ENCODE measurements at regions not wholly inside any gene's neighbourhood (a gene's known extent, or its start where the extent isn't known, plus 50 kb on each side); places are given as distances from the start of the nearest gene placed in this dataset.

DNA sequence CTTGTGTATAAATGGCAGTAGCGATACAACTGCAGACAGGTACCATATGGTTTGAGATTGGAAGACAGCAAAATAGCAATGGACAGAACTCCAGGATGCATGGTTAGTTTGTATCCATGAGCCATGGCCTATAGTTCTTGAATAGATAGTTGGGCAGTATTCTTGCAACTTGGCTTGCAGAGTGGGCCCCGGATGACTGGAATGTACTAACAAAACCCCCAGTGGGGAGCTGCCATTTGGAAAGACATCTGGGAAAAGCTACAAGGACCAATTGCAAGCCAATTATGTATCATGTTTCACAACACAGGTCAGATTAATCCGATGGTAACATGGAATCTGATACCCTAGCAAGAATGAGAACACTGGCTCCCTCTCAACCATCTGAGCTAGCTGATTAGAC lies 279.6 kb downstream of the RERGL start:
- no peak for DNase-seq (ENCODE audit: low read depth in 3 of 3, low spot score in 2 of 3)

DNA sequence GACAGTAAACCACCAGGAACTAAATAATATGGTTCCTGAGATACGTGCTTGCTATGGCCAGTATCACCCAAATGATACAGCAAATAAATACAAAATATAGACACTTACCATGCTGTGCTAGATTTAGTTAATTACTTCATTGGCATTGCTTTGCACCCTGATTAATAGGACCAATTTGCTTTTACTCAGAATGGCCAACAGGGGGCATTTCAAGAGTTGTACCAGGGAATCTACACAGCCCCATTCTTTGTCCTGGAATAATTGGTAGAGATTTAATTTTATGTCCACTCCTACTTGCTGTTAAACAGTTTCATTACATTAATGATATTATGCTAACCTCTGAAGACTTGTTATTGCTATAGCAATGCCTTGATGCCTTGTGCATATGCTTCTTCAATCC lies 280.8 kb downstream of the RERGL start:
- no peak for DNase-seq (ENCODE audit: low read depth in 3 of 3, low spot score in 2 of 3)

DNA sequence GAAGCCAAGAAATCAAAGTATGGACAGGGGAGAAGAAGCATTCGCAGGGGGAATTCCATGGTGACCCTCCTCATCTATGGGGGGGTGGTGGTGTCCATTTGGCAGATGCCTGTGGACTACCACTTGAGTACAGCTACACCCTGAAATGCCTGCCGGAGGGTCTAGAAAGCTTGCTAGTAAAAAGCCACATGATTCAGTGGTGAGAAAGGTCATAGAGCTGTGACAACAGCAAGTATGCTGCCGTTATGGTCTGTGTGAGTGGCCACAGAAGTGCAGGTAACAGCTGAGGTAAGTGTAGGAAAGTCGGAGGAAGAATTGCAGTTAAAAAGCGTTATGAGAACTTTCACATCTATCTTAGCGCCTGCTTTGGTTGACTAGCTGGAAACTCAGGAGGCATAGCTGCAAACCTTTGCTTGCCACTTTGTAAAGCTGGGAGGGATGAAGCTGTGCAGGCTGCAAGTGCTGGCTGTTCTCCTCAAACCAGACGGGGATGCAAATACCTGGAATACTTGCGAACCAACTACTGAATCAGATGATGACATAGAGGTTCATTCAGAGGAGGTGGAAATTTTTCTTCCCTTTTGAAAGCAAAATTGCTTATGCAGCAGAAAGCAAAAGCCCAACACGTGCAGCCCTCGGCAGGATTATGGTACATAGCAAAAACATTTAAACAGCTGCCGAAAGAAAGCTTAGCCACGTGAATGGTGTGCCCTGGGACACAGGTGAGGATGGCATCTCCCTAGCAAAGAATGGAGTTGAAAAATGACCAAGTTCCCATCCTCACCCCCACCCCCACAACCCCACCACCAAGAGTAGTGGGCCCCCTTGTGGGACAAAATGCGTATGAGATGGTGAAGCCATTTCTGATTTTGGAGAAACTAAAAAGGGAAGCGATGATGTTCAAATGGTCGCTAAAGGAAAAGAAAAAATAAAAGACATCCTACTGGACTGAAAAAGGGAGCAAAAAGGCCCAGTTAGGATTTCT lies 287.0 kb downstream of the RERGL start:
- DNase-seq (ENCODE audit: low read depth in 3 of 3, low spot score in 2 of 3) = no peak

DNA sequence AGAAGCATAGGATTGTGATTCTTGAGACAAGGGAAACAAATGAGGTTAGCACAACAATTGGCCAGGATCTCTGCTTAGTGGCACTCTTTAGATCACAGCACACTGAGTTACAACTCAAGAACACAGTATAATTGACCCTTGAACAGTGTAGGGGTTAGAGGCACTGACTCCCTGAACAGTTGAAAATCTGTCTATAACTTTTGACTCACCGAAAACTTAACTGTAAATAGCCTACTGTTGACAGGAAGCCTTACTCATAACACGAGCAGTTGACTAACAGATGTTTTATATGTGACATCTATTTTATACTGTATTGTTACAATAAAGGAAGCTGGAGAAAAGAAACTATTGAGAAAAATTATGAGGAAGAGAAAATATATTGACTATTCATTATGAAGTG lies 296.1 kb downstream of the RERGL start:
- DNase-seq (ENCODE audit: low read depth in 3 of 3, low spot score in 2 of 3) = no peak

DNA sequence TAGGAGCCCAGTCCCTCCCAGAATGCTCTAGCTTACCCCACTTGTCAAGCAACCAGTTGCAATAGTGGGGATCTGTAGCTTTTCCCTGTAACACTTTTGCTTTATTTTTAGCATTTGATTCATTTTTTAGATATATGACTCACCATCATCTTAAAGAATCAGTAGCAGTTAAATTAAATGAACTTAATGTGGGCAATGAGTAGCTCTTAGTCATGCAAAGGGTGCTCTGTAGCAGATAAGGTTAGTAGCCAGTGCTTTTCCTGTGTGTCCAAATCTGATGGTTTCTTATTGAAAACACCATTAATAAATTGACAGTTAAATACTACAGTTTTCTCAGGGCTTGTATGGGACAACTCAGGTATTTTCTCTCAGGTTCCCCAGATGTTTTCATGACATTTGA lies 311.8 kb downstream of the RERGL start:
- no peak for DNase-seq (ENCODE audit: low read depth in 3 of 3, low spot score in 2 of 3)

DNA sequence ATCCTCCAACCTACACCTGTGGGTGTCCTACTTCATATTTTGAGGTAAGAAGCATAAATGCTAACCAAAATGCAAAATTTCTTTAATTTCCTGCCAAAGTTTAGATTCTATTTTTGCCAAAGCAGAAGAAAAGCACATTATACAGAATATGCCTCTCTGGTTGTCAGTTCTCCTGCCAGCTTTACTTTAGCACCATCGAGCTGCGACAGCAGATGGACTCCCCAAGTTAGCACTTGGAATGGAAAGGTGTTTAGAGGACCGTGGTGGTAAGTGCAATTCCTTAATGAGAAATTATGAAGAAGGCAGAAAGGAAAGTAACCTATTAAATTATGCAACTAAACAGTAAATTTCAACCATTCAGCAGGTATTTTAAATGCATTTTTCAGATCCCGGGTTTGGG lies 326.6 kb downstream of the RERGL start:
- no peak for DNase-seq (ENCODE audit: low read depth in 3 of 3, low spot score in 2 of 3)

DNA sequence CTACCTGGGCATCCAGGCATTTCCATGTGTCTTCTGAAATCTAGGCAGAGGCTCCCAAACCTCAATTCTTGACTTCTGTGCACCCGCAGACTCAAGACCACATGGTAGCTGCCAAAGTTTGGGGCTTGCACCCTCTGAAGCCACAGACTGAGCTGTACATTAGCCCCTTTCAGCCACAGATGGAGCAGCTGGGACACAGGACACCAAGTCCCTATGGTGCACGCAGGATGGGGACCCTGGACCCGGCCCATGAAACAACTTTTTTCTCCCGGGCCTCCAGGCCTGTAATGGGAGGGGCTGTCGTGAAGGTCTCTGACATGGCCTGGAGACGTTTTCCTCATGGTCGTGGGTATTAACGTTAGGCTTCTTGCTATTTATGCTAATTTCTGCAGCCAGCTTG lies 330.0 kb downstream of the RERGL start:
- no peak for DNase-seq (ENCODE audit: low read depth in 3 of 3, low spot score in 2 of 3)

All from right renal cortex interstitium (tissue), 3 donors.